ENCODE measurements at regions not wholly inside any gene's neighbourhood (a gene's known extent, or its start where the extent isn't known, plus 50 kb on each side); places are given as distances from the start of the nearest gene placed in this dataset.

DNA sequence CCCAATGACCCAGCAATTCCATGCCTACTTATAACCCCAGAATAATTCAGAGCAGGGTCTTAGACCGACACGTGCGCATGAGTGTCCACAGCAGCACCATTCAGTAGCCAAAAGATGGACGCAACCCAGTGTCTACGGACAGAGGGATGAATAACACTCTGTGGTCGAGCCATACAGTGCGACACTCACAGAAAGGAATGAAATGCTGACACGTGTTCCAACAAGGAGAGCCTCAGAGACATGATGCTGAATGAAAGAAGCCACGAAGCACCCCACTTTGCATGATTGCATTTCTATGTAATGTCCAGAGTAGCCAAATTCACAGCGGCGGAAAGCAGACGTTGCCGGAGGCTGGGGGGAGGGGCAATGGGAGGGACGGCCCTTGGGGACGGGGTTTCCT lies 134.4 kb downstream of the CTTN start:
- no peak overlapping the region for H3K27ac ChIP-seq
- H3K9me3 ChIP-seq = no peaks in the 10 kb centered on the region
- no peaks in the 10 kb centered on the region for H3K27me3 ChIP-seq
- no peak for DNase-seq (ENCODE audit: low spot score)
- TF ChIP-seq, protein P1, sequence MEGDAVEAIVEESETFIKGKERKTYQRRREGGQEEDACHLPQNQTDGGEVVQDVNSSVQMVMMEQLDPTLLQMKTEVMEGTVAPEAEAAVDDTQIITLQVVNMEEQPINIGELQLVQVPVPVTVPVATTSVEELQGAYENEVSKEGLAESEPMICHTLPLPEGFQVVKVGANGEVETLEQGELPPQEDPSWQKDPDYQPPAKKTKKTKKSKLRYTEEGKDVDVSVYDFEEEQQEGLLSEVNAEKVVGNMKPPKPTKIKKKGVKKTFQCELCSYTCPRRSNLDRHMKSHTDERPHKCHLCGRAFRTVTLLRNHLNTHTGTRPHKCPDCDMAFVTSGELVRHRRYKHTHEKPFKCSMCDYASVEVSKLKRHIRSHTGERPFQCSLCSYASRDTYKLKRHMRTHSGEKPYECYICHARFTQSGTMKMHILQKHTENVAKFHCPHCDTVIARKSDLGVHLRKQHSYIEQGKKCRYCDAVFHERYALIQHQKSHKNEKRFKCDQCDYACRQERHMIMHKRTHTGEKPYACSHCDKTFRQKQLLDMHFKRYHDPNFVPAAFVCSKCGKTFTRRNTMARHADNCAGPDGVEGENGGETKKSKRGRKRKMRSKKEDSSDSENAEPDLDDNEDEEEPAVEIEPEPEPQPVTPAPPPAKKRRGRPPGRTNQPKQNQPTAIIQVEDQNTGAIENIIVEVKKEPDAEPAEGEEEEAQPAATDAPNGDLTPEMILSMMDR (IDR thresholded peaks at IDR 0.05) = no peak
- no peaks in the 10 kb centered on the region for H3K4me1 ChIP-seq
- no peak overlapping the region for H3K4me3 ChIP-seq
- no peaks in the 10 kb centered on the region for H3K36me3 ChIP-seq

DNA sequence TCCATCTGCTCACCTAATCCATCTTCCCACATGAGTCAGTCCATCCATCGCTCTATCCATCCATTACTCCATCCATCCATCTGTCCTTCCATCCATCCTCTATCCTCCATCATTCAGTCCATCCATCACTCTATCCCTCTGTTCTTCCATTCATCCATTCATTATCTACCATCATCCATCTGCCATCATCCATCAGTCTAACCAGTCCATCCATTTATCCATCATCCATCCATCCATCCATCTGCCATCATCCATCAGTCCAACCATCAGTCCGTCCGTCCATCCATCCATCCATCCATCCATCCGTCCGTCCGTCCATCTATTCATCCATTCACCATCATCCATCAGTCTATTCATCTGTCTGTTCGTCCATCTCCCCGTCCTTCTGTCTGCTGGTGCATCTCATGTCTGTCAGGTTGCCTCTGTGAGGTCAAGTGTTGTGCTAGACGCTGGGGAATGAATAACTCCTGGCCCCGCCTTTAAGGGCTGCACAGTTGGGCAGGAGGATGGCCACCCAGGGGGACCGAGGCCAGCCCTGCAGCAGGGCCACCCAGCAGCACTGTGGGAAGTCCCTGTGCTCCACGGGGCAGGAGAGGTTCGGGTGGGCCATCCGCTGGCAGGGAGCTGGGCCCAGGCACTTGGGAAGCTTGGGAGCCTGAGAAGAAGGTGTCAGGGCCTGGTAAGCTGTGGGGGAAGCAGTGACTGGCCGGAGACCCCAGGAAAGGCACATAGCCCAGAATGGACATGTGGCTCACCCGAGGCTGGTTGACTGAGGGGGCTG lies 137.1 kb downstream of the CTTN start:
- Histone ChIP-seq H3K27ac (no peak overlapping the region), H3K9me3 (no peaks in the 10 kb centered on the region), H3K4me1 (no peaks in the 10 kb centered on the region), H3K36me3 (no peaks in the 10 kb centered on the region), H3K4me3 (no peak overlapping the region), H3K27me3 (no peaks in the 10 kb centered on the region)
- TF ChIP-seq, protein P1 (IDR thresholded peaks at IDR 0.05) = no peak
- DNase-seq (ENCODE audit: low spot score) = no peak

DNA sequence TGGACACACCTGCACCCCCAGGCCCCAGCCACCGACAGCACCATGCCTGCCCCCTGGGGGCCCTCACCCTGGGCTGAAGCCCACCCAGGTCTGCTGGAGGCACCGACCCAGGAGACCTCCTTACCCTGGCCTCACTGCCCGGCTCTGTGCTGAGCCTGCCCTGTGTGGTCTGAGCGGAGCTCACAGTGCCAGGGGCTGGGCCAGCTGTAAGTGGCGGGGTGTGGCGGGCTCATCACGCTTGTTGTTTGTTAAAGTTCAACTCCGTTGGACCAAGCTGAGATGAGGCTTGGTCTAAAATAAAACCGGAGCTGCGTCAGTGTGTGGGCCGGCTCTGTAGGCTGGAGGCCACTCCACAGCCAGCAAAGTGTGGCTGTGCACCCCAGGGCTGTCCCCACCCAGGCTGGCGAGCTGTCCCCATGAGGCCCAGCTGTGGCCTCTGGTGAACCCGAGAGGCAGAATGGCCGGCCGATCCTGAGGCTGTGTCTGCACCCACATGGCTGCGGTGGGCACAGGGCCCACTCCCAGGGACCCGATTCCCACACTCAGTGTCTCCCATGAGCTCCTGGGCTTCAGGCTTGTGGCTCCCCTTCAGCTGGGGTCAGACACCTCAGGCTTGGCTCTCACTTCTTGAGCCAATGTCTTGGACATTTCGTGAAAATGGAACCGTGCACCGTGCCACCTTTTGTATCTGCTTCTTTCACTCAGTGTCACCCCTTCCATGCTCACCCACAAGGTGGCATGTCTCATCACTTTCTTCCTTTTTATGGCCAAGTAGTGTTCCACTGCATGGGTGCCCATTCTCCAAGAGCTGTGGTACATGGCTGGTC lies 137.9 kb downstream of the CTTN start:
- TF ChIP-seq, protein P1 (IDR thresholded peaks at IDR 0.05) = no peak
- Histone ChIP-seq H3K9me3 (no peaks in the 10 kb centered on the region), H3K36me3 (no peaks in the 10 kb centered on the region), H3K27ac (no peak overlapping the region), H3K27me3 (no peaks in the 10 kb centered on the region), H3K4me1 (no peaks in the 10 kb centered on the region), H3K4me3 (no peak overlapping the region)
- no peak for DNase-seq (ENCODE audit: low spot score)

DNA sequence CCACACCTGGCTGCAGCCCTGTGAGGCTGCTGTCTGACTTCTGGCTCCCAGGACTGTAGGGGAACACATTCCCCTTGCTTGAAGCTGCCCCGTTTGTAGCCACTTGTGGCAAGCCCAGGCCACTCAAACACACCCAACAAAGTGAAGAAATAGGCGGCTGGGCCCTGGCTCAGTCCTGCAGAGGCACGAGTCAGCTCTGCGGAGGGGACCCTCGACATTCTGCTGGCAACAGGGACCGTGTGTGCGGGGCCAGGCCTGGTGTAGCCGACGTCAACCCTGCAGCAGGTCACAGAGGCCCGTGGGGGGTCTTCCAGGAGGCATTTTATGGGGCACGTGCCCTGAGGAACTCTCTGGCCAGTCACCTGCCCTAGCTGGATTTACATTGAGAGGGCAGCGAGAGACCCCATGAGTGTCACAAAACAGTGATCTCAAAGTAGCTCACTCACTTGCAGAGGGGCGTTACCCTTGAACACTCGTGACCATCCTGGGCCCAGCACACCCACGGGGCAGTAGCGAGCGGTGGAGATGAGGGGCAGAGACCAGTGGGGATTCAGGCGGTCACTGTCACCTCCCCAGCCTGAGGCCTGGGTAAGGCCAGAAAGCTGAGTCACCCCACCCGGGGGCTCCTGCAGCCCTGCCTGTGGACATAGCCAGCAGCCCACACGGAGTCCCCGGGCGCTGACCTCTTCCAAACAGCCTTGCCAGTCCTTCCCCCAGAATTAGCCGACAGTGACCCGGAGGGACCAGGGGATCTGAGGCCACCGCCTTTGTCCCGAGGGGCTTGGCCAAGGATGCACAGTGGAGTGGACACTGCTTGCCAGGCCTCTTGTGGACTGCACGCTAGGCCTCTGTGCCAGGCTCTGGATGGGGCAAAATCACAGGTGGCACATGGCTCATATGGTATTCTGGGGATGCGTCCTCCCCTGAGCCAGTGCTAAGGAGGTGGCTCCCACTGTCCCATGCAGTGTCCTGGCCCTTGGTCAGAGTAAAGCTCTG lies 139.5 kb downstream of the CTTN start:
- TF ChIP-seq, protein P1 (IDR thresholded peaks at IDR 0.05) = no peak
- no peak for DNase-seq (ENCODE audit: low spot score)
- Histone ChIP-seq H3K4me1 (no peaks in the 10 kb centered on the region), H3K4me3 (no peak overlapping the region), H3K27ac (no peak overlapping the region), H3K27me3 (no peaks in the 10 kb centered on the region), H3K36me3 (no peaks in the 10 kb centered on the region), H3K9me3 (no peaks in the 10 kb centered on the region)

DNA sequence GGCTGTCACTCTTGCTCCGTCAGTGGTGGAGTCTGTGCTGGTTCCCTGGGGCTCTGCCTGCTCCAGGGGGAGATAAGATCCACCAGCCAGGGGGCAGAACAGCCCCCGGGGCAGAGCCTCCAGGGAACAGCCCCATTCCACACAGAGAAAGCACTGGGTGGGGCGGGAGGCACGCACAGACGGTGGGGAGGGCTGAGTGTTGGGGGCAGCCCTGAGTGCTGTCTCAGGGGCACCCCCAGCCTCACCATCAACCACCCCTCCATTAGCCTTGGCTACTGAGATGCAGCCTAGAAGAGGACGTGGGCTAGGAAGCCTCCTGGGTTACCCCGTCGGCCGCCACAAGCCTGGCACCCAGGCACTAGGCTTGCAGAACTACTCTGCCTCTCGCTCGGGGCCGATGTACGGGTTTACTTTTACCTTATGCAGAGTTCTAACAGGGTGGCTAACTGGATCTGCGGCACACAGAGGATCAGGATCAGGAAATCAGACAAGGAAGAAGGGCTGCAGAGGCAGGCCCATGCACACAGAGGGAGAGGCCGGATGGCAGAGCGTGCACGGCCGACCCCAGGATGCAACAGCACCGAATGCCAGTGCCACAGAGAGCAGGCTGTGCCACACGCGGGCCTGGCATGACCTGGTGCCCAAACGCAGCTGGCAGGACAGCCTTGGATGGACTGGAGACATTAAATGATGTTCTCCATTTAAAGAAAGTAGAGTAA lies 140.5 kb downstream of the CTTN start:
- no peak for DNase-seq (ENCODE audit: low spot score)
- H3K27me3 ChIP-seq = no peaks in the 10 kb centered on the region
- TF ChIP-seq, protein P1 (IDR thresholded peaks at IDR 0.05) = no peak

More for the DNA sequence above, 140.5 kb downstream of the CTTN start:
- no peaks in the 10 kb centered on the region for H3K4me1 ChIP-seq
- no peak overlapping the region for H3K4me3 ChIP-seq
- H3K27ac ChIP-seq = no peak overlapping the region
- no peaks in the 10 kb centered on the region for H3K36me3 ChIP-seq
- no peaks in the 10 kb centered on the region for H3K9me3 ChIP-seq

Data from right atrium auricular region (tissue), 2 donors.